Natural killer cell (primary cell): ENCODE measurements at regions not wholly inside any gene's neighbourhood (a gene's known extent, or its start where the extent isn't known, plus 50 kb on each side); places are given as distances from the start of the nearest gene placed in this dataset.

Experiments used
- ATAC-seq, 3 donors: fragments of 150-1000 bp in 2 of 3; fragments of 200-7000 bp in 1 of 3; cut with Tn5 transposase; 1 replicate in 1 of 3; 2 replicates in 2 of 3; pipeline ENCODE4 v1.10.0; 2021; ENCODE audit warnings: mild to moderate bottlenecking in 2 of 3, moderate library complexity in 2 of 3
- DNase-seq, 2 donors: peaks; one replicate each; pipeline versions ENCODE4 v3.0.0 to v3.0.0-alpha.2; 2013 to 2021; ENCODE audit warnings: mixed read lengths in 1 of 2
- H3K27ac ChIP-seq: one replicate; pipeline ENCODE4 v1.5.1; 2013; ENCODE audit warnings: mild to moderate bottlenecking, low read length
- H3K27me3 ChIP-seq: one replicate; pipeline ENCODE4 v1.6.1; 2013; ENCODE audit warnings: low read length; ENCODE audit not compliant: control insufficient read depth, insufficient read depth
- H3K36me3 ChIP-seq: one replicate; pipeline ENCODE4 v1.6.1; 2013; ENCODE audit warnings: low read length; ENCODE audit not compliant: control insufficient read depth, insufficient read depth
- H3K4me1 ChIP-seq: one replicate; pipeline ENCODE4 v1.6.1; 2013; ENCODE audit warnings: low read length; ENCODE audit not compliant: control insufficient read depth, insufficient read depth
- H3K4me3 ChIP-seq: one replicate; pipeline ENCODE4 v1.5.1; 2013; ENCODE audit warnings: low read length
- H3K9me3 ChIP-seq: one replicate; pipeline ENCODE4 v1.6.1; 2013; ENCODE audit warnings: low read length; ENCODE audit not compliant: control insufficient read depth, insufficient read depth
- H3K27ac Mint-ChIP-seq, 2 donors: one replicate each; pipeline ENCODE4 v1.8.0; 2022; ENCODE audit warnings: mild to moderate bottlenecking in 2 of 2, mixed read lengths in 2 of 2, moderate library complexity in 1 of 2
- H3K27me3 Mint-ChIP-seq, 2 donors: one replicate each; pipeline ENCODE4 v1.8.0; 2022; ENCODE audit warnings: low read depth in 2 of 2, mixed read lengths in 2 of 2
- H3K36me3 Mint-ChIP-seq: one replicate; pipeline ENCODE4 v1.8.0; 2022; ENCODE audit warnings: mixed read lengths
- H3K4me1 Mint-ChIP-seq, 2 donors: one replicate each; pipeline ENCODE4 v1.8.0; 2022; ENCODE audit warnings: mixed read lengths in 2 of 2
- H3K4me3 Mint-ChIP-seq: one replicate; pipeline ENCODE4 v1.8.0; 2022; ENCODE audit warnings: mild to moderate bottlenecking, moderate library complexity, mixed read lengths
- H3K9me3 Mint-ChIP-seq, 2 donors: one replicate each; pipeline ENCODE4 v1.8.0; 2022; ENCODE audit warnings: mixed read lengths in 2 of 2
- CTCF ChIP-seq: fragments of 200-600 bp; IDR thresholded peaks from one replicate; pipeline ENCODE4 v1.8.0; 2022; ENCODE audit warnings: antibody characterized with exemption
- WGBS: methylation state at CpG from one replicate; pipeline ENCODE4 v1.1.7; 2013; ENCODE audit warnings: missing lambda C conversion rate; ENCODE audit not compliant: insufficient coverage; 5-methylcytosine and 5-hydroxymethylcytosine counted together
- intact Hi-C: fragments of 100-400 bp; cut with micrococcal nuclease; formaldehyde crosslinking; loops from one replicate; pipeline ENCODE4 v1.14.2; 2022

- no peaks in the 10 kb centered on the region for H3K36me3 Mint-ChIP-seq
- H3K4me3 Mint-ChIP-seq: no peak overlapping the region
- WGBS: 88% methylated on average over 2 of the region's 2 CpGs
- Histone ChIP-seq H3K27ac (no peak overlapping the region), H3K4me3 (no peak overlapping the region), H3K4me1 (no peaks in the 10 kb centered on the region), H3K36me3 (no peaks in the 10 kb centered on the region), H3K9me3 (no peaks in the 10 kb centered on the region), H3K27me3 (no peaks in the 10 kb centered on the region)
- no peak for TF ChIP-seq CTCF
- no peaks in the 10 kb centered on the region for H3K9me3 Mint-ChIP-seq
- no peak overlapping the region for H3K27ac Mint-ChIP-seq
- H3K4me1 Mint-ChIP-seq: no peaks in the 10 kb centered on the region
- intact Hi-C loops: no loop called here
- ATAC-seq (no peak), DNase-seq (no peak)
- no peaks in the 10 kb centered on the region for H3K27me3 Mint-ChIP-seq
Measured at GRCh38 chrX:68945081-68945602, 116.3 kb downstream of the EFNB1 start.

- WGBS: 67% methylated on average over 2 of the region's 2 CpGs
- Mint-ChIP-seq H3K27me3 (no peaks in the 10 kb centered on the region), H3K4me3 (no peak overlapping the region), H3K36me3 (no peaks in the 10 kb centered on the region), H3K27ac (no peak overlapping the region), H3K9me3 (no peaks in the 10 kb centered on the region), H3K4me1 (no peaks in the 10 kb centered on the region)
- TF ChIP-seq CTCF: no peak
- no peak overlapping the region for H3K27ac ChIP-seq
- no peaks in the 10 kb centered on the region for H3K36me3 ChIP-seq
- no peaks in the 10 kb centered on the region for H3K9me3 ChIP-seq
- no peaks in the 10 kb centered on the region for H3K4me1 ChIP-seq
- H3K27me3 ChIP-seq: no peaks in the 10 kb centered on the region
- no peak overlapping the region for H3K4me3 ChIP-seq
- intact Hi-C loops: no loop called here
- DNase-seq: no peak
- ATAC-seq: no peak
Measured at GRCh38 chrX:68944211-68944610, 115.4 kb downstream of the EFNB1 start.

GRCh38 chrX:68942840-68943239 is 114.0 kb downstream of the EFNB1 start:
- TF ChIP-seq CTCF: no peak
- no peaks in the 10 kb centered on the region for H3K4me1 ChIP-seq
- no peaks in the 10 kb centered on the region for H3K9me3 Mint-ChIP-seq
- no peaks in the 10 kb centered on the region for H3K27me3 Mint-ChIP-seq
- intact Hi-C loops: no loop called here
- no peak overlapping the region for H3K27ac ChIP-seq
- no peak for ATAC-seq
- no peaks in the 10 kb centered on the region for H3K4me1 Mint-ChIP-seq
- no peak overlapping the region for H3K4me3 Mint-ChIP-seq
- 97% methylated on average over 2 of the region's 2 CpGs for whole genome bisulfite sequencing
- no peak overlapping the region for H3K27ac Mint-ChIP-seq
- no peak for DNase-seq
- H3K4me3 ChIP-seq: no peak overlapping the region
- no peaks in the 10 kb centered on the region for H3K36me3 Mint-ChIP-seq
- no peaks in the 10 kb centered on the region for H3K27me3 ChIP-seq
- H3K36me3 ChIP-seq: no peaks in the 10 kb centered on the region
- no peaks in the 10 kb centered on the region for H3K9me3 ChIP-seq

- Mint-ChIP-seq H3K9me3 (no peaks in the 10 kb centered on the region), H3K4me3 (no peak overlapping the region), H3K4me1 (no peaks in the 10 kb centered on the region), H3K27ac (no peak overlapping the region), H3K36me3 (no peaks in the 10 kb centered on the region), H3K27me3 (no peaks in the 10 kb centered on the region)
- intact Hi-C loops: no loop called here
- Histone ChIP-seq H3K4me1 (no peaks in the 10 kb centered on the region), H3K27ac (no peak overlapping the region), H3K9me3 (no peaks in the 10 kb centered on the region), H3K4me3 (no peak overlapping the region), H3K36me3 (no peaks in the 10 kb centered on the region), H3K27me3 (no peaks in the 10 kb centered on the region)
- WGBS: 88% methylated on average over 6 of the region's 6 CpGs
- no peak for DNase-seq
- no peak for TF ChIP-seq CTCF
- ATAC-seq: no peak
Measured at GRCh38 chrX:68942104-68942503, 113.3 kb downstream of the EFNB1 start.
